ENCODE measurements at regions not wholly inside any gene's neighbourhood (a gene's known extent, or its start where the extent isn't known, plus 50 kb on each side); places are given as distances from the start of the nearest gene placed in this dataset.

DNA sequence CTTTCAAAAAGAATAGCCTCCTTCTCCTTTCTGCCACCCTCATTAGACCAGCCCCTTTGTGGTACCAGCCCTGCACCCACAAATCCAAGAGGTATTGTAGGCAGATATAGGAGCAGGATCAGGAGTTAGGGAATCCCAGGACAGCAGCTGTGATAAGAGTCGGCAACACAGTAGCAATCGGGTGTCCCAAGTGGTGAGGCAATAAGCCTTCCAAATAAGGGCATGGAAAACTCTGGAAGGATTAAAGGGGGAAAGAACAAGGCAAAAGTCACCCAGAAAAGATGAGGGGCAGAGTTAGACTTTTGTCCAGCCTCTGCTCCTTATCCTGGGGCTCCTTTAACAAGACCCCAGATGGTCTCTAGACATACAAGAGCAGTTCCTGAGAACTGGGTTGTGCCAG is 204.2 kb downstream of the TBX5 start:
- Histone ChIP-seq H3K27me3 (peaks cover 12% of the 10 kb centered on the region), H3K4me1 (no peaks in the 10 kb centered on the region), H3K9me3 (peaks cover 0 to 17% (median 0%) of the 10 kb centered on the region in 3 donors), H3K4me3 (no peak overlapping the region), H3K27ac (no peak overlapping the region), H3K36me3 (no peaks in the 10 kb centered on the region)
- ATAC-seq: no peak
- TF ChIP-seq POLR2A (IDR thresholded peaks at IDR 0.05) (no peak), EP300 (IDR thresholded peaks at IDR 0.05) (no peak), POLR2AphosphoS5 (IDR thresholded peaks at IDR 0.05) (no peak)
- TF ChIP-seq, protein P1, sequence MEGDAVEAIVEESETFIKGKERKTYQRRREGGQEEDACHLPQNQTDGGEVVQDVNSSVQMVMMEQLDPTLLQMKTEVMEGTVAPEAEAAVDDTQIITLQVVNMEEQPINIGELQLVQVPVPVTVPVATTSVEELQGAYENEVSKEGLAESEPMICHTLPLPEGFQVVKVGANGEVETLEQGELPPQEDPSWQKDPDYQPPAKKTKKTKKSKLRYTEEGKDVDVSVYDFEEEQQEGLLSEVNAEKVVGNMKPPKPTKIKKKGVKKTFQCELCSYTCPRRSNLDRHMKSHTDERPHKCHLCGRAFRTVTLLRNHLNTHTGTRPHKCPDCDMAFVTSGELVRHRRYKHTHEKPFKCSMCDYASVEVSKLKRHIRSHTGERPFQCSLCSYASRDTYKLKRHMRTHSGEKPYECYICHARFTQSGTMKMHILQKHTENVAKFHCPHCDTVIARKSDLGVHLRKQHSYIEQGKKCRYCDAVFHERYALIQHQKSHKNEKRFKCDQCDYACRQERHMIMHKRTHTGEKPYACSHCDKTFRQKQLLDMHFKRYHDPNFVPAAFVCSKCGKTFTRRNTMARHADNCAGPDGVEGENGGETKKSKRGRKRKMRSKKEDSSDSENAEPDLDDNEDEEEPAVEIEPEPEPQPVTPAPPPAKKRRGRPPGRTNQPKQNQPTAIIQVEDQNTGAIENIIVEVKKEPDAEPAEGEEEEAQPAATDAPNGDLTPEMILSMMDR (IDR thresholded peaks at IDR 0.05): no peak
- WGBS, 2 donors (ENCODE audit: low coverage in 1 of 2): 80% methylated on average over 1 of the region's 2 CpGs; no CpG with 5 or more reads in 1 of the 2 donors

DNA sequence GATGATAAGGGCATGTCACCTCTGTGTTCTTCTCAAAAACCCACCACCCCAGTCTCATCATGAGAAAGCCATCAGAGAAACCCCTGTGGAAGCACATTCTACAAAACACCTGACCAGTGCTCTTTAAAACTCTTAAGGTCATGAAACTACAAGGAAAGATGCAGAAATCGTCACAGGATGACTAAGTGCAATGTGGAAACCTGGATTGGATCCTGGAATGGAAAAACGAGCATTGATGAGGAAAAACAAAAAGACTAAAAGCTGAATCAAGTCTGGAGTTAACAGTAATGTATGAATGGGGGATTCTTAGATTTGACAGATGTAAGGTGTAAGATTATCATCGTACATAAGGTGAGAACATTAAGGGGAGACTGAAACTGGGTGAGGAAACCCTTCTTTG is 211.0 kb downstream of the TBX5 start:
- no peak for ATAC-seq
- Histone ChIP-seq H3K27me3 (peaks cover 12% of the 10 kb centered on the region), H3K36me3 (no peaks in the 10 kb centered on the region), H3K4me3 (no peak overlapping the region), H3K9me3 (peaks cover 0 to 18% (median 0%) of the 10 kb centered on the region in 3 donors), H3K27ac (no peak overlapping the region), H3K4me1 (no peaks in the 10 kb centered on the region)
- WGBS, 2 donors (ENCODE audit: low coverage in 1 of 2): 15 to 36% methylated on average over 1 to 3 of the region's 3 CpGs
- TF ChIP-seq POLR2AphosphoS5 (IDR thresholded peaks at IDR 0.05) (no peak), POLR2A (IDR thresholded peaks at IDR 0.05) (no peak), EP300 (IDR thresholded peaks at IDR 0.05) (no peak)
- TF ChIP-seq, protein P1 (IDR thresholded peaks at IDR 0.05): no peak

DNA sequence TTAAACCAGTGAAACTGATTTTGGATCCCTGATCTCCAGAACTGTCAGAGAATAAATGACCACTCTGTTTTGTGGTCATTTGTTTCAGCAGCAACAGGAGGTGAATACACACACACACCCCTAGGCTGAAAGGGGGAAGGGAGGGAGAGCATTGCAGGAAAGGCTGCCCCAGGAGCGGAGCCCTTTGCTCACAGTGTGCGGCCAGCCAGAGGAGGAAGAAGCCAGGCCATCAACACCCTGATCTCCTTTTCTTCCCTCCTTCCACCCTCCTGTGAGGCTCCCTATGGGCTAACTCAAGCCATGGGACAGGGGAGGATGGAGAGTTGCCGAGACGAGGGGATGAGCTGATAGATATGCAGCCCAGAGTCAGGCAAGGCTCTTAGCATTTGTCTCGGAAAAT is 211.9 kb downstream of the TBX5 start:
- H3K4me3 ChIP-seq: no peak overlapping the region
- no peak for ATAC-seq
- WGBS, 2 donors (ENCODE audit: low coverage in 1 of 2): 33 to 60% methylated on average over 1 to 3 of the region's 5 CpGs
- no peaks in the 10 kb centered on the region for H3K36me3 ChIP-seq
- H3K27ac ChIP-seq: no peak overlapping the region
- peaks cover 12% of the 10 kb centered on the region for H3K27me3 ChIP-seq
- no peaks in the 10 kb centered on the region for H3K4me1 ChIP-seq
- H3K9me3 ChIP-seq: peaks cover 0 to 20% (median 0%) of the 10 kb centered on the region in 3 donors
- TF ChIP-seq POLR2A (IDR thresholded peaks at IDR 0.05) (no peak), EP300 (IDR thresholded peaks at IDR 0.05) (no peak), POLR2AphosphoS5 (IDR thresholded peaks at IDR 0.05) (no peak)
- TF ChIP-seq, protein P1 (IDR thresholded peaks at IDR 0.05): no peak

DNA sequence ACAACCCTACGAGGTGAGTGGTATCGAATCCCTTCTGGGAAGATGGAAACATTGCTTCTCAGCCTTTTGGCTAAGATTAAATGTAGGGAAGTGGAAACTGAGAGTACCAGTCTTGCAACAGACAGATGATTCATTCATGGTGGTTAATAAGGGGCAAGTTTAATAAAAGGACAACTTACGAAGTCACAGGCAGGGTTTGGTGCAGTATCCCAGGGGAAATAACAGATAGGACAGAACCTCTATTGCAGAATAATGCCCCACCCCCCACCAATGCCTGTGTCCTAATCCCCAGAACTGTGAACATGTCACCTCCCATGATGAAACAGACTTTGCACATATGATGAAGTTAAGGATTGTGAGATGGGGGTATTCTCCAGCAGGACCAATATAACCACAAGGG is 212.5 kb downstream of the TBX5 start:
- TF ChIP-seq, protein P1 (IDR thresholded peaks at IDR 0.05): no peak
- TF ChIP-seq POLR2AphosphoS5 (IDR thresholded peaks at IDR 0.05) (no peak), POLR2A (IDR thresholded peaks at IDR 0.05) (no peak), EP300 (IDR thresholded peaks at IDR 0.05) (no peak)
- H3K27me3 ChIP-seq: peaks cover 12% of the 10 kb centered on the region
- H3K27ac ChIP-seq: no peak overlapping the region
- H3K9me3 ChIP-seq: peaks cover 0 to 15% (median 0%) of the 10 kb centered on the region in 3 donors
- H3K4me3 ChIP-seq: no peak overlapping the region
- WGBS, 2 donors (ENCODE audit: low coverage in 1 of 2): 87 to 100% methylated on average over 1 to 3 of the region's 3 CpGs
- H3K4me1 ChIP-seq: no peaks in the 10 kb centered on the region
- ATAC-seq: no peak
- H3K36me3 ChIP-seq: no peaks in the 10 kb centered on the region

DNA sequence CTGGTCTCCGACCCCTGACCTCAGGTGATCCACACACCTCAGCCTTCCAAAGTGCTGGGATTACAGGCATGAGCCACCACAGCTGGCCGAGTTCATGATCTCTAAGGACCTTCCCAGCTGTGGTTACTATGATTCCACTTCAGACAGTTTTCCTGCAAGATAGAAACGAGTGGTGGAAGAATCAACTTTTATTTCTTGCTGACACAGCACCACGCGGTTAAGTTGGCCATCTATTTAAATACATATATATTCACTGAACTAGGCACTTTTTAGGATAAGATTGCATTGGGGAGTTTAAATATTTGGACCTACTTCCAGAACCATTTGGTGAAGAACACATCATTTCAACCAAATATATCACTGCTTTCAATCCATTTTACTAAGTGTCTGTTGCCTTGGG is 213.4 kb downstream of the TBX5 start:
- WGBS, 2 donors (ENCODE audit: low coverage in 1 of 2): 79 to 88% methylated on average over 5 of the region's 5 CpGs
- peaks cover 0 to 11% (median 0%) of the 10 kb centered on the region in 3 donors for H3K9me3 ChIP-seq
- no peaks in the 10 kb centered on the region for H3K4me1 ChIP-seq
- ATAC-seq: no peak
- TF ChIP-seq, protein P1 (IDR thresholded peaks at IDR 0.05): no peak
- no peak for TF ChIP-seq POLR2A (IDR thresholded peaks at IDR 0.05)
- TF ChIP-seq POLR2AphosphoS5 (IDR thresholded peaks at IDR 0.05): no peak
- no peak for TF ChIP-seq EP300 (IDR thresholded peaks at IDR 0.05)
- no peak overlapping the region for H3K4me3 ChIP-seq
- peaks cover 12% of the 10 kb centered on the region for H3K27me3 ChIP-seq
- H3K27ac ChIP-seq: no peak overlapping the region
- no peaks in the 10 kb centered on the region for H3K36me3 ChIP-seq

Data from gastroesophageal sphincter (tissue), 4 donors.